Nephron progenitor cell (in vitro differentiated cells): ENCODE measurements at regions not wholly inside any gene's neighbourhood (a gene's known extent, or its start where the extent isn't known, plus 50 kb on each side); places are given as distances from the start of the nearest gene placed in this dataset.
A peak's percentile ranks its signal among the peaks of the same experiment; 100 is the strongest.

ENCODE experiments used
- DNase-seq: peaks from one replicate; pipeline ENCODE4 v3.0.0; 2021
- H3K27ac Mint-ChIP-seq: 2 replicates; pipeline ENCODE4 v1.8.0; 2021; ENCODE audit warnings: mild to moderate bottlenecking, moderate library complexity, mixed read lengths
- H3K27me3 Mint-ChIP-seq: 2 replicates; pipeline ENCODE4 v1.8.0; 2021; ENCODE audit warnings: mild to moderate bottlenecking, low read depth, mixed read lengths; ENCODE audit not compliant: poor library complexity
- H3K36me3 Mint-ChIP-seq: 2 replicates; pipeline ENCODE4 v1.8.0; 2021; ENCODE audit warnings: low read depth, mixed read lengths
- H3K4me1 Mint-ChIP-seq: 2 replicates; pipeline ENCODE4 v1.8.0; 2021; ENCODE audit warnings: mixed read lengths
- H3K4me3 Mint-ChIP-seq: 2 replicates; pipeline ENCODE4 v1.8.0; 2021; ENCODE audit warnings: mild to moderate bottlenecking, moderate library complexity, mixed read lengths
- H3K9me3 Mint-ChIP-seq: 2 replicates; pipeline ENCODE4 v1.8.0; 2021; ENCODE audit warnings: mild to moderate bottlenecking, moderate library complexity, mixed read lengths
- TF ChIP-seq, protein P1 (sequence below): fragments of 200-600 bp; sonication (generic); IDR thresholded peaks from 2 replicates; pipeline ENCODE4 v1.5.0; 2021; ENCODE audit warnings: antibody characterized with exemption

DNA sequence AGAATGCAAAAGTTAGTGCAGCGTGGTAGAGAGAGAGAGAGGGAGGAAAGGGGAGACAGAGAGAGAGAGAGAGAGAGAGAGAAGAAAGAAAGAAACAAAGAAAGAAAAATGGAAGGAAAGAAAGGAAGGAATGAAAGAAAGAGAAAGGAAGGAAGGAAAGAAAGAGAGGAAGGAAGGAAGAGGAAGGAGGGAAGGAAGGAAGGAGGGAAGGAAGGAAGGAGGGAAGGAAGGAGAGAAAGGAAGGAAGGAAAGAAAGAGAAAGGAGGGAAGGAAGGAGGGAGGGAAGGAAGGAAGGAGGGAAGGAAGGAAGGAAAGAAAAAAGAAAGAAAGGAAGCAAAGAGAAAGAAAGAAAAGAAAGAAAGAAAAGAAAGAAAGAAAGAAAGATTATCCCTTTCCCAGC is 209.8 kb upstream of the MYO3A start:
- no peak overlapping the region for H3K27ac Mint-ChIP-seq
- H3K4me1 Mint-ChIP-seq, result no peaks in the 10 kb centered on the region

DNA sequence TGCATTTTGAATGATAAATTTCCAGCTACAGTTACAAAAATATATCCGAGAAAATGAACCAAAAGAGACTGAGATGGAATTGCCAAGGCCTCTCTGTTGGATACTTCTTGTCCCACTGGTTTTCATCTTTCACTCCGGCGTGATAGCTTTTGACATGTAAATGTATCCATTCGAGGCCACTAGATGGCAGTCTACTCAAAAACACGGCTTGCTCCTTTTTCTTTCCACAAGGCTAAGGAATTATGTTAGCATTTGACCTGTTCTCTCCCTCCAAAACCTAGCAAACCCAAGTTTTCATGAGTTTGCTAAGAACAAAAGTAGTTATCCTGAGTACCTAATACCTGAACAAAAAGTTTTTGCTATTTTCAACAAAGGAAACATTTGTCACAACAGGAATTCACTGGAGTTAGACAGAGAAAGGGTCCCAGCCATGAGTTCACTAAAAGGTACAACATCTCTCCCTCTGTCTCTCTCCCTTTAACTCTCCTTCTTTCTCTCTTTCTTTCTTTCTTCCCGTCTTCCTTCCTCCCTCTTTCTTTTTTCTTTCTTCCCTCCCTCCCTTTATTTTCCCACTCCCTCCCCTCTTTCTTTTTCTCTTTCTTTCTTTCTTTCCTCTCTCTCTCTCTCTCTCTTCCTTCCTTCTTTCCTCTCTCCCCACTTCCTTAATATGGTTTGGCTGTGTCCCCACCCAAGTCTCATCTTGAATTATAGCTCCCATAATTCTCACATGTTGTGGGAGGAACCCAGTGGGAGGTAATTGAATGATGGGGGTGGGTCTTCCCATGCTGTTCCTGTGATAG is 207.9 kb upstream of the MYO3A start:
- Mint-ChIP-seq H3K27me3 (no peaks in the 10 kb centered on the region), H3K4me1 (no peaks in the 10 kb centered on the region), H3K9me3 (no peaks in the 10 kb centered on the region), H3K4me3 (no peak overlapping the region), H3K36me3 (no peaks in the 10 kb centered on the region), H3K27ac (no peak overlapping the region)
- peak; percentile 39 for DNase-seq
- TF ChIP-seq, protein P1, sequence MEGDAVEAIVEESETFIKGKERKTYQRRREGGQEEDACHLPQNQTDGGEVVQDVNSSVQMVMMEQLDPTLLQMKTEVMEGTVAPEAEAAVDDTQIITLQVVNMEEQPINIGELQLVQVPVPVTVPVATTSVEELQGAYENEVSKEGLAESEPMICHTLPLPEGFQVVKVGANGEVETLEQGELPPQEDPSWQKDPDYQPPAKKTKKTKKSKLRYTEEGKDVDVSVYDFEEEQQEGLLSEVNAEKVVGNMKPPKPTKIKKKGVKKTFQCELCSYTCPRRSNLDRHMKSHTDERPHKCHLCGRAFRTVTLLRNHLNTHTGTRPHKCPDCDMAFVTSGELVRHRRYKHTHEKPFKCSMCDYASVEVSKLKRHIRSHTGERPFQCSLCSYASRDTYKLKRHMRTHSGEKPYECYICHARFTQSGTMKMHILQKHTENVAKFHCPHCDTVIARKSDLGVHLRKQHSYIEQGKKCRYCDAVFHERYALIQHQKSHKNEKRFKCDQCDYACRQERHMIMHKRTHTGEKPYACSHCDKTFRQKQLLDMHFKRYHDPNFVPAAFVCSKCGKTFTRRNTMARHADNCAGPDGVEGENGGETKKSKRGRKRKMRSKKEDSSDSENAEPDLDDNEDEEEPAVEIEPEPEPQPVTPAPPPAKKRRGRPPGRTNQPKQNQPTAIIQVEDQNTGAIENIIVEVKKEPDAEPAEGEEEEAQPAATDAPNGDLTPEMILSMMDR, result peak; percentile 73

More for the DNA sequence above, 209.8 kb upstream of the MYO3A start:
- Mint-ChIP-seq H3K36me3 (no peaks in the 10 kb centered on the region), H3K9me3 (no peaks in the 10 kb centered on the region), H3K27me3 (no peaks in the 10 kb centered on the region), H3K4me3 (no peak overlapping the region)
- no peak for DNase-seq
- TF ChIP-seq, protein P1, result no peak

DNA sequence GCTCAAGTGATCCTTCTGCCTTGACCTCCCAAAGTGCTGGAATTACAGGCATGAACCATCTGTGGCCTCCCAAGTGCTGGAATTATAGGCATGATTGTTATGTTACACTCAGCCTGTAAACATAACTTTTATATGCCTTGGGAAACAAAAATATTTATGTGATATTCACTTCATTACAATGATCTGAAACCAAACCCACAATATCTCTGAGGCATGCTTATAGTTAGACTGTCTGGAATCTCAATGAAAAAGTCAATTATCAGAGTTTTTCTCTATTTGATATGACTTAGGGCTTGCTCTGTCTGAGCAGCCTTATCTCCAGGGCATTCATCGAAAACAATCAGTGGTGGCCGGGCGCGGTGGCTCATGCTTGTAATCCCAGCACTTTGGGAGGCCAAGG is 195.3 kb upstream of the MYO3A start:
- Mint-ChIP-seq H3K27me3 (peaks cover 12% of the 10 kb centered on the region), H3K4me1 (no peaks in the 10 kb centered on the region), H3K9me3 (peaks cover 5% of the 10 kb centered on the region), H3K36me3 (no peaks in the 10 kb centered on the region), H3K27ac (no peak overlapping the region), H3K4me3 (no peak overlapping the region)
- no peak for DNase-seq
- TF ChIP-seq, protein P1, result no peak

DNA sequence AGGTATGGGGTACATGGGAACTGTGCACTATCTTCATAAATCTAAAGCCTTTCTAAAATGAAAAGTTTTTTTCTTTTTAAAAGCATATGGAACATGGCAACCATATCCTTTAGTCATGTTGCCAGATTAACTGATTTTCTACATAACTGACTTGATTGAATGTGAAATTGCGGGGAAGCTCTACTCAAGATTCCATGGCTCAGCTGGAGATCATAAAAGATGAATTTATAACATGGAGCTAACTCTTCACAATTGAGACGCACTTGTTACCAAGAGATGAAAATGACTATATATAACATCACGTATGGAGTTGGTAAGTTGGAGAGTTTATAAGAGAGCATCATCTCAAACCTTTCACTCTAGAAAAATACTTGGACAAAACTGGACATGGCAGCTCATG is 190.2 kb upstream of the MYO3A start:
- Mint-ChIP-seq H3K36me3 (no peaks in the 10 kb centered on the region), H3K27ac (no peak overlapping the region), H3K4me1 (peaks cover 6% of the 10 kb centered on the region), H3K9me3 (no peaks in the 10 kb centered on the region), H3K27me3 (peaks cover 9% of the 10 kb centered on the region), H3K4me3 (no peak overlapping the region)
- TF ChIP-seq, protein P1, result no peak
- no peak for DNase-seq

DNA sequence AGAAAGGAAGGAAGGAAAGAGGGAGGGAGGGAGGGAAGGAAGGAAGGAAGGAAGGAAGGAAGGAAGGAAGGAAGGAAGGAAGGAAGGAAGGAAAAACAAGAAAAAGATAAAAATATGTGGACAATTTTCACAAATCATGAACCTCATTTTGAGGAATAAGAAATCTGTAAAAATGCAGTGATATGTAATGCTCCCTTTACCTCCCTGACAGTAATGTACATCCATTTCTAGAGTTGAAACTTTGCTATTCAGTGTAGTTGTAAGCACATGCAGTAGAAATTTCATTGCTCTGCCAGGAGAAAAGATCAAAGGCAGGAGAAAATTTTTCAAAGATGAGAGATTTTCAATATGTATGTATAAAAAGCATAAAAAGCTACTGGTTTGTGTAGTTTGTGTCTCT is 189.5 kb upstream of the MYO3A start:
- H3K4me1 Mint-ChIP-seq, result peaks cover 6% of the 10 kb centered on the region
- no peak overlapping the region for H3K4me3 Mint-ChIP-seq
- no peaks in the 10 kb centered on the region for H3K9me3 Mint-ChIP-seq
- TF ChIP-seq, protein P1, result no peak
- no peak for DNase-seq
- no peak overlapping the region for H3K27ac Mint-ChIP-seq
- no peaks in the 10 kb centered on the region for H3K36me3 Mint-ChIP-seq
- H3K27me3 Mint-ChIP-seq, result peaks cover 9% of the 10 kb centered on the region

DNA sequence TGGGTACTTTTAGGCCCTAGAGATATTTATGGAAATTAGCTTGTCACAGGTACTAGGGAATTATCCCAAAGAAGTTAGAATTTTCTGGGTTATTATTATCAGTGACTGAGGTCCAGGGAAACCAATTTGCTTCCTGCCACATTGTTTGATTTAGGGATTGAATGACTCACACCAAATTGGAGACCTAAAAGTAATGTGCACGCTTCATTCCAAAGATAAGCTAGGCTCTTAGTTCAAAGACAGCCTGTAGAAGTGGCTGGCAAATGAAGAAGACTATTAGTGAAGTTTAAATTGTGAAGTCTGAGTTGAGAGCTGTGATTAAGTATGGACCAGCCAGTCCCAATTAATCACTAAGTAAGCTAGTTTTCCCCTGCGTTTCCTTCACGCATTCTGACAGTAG is 188.1 kb upstream of the MYO3A start:
- Mint-ChIP-seq H3K36me3 (no peaks in the 10 kb centered on the region), H3K27me3 (peaks cover 13% of the 10 kb centered on the region), H3K4me1 (peaks cover 6% of the 10 kb centered on the region), H3K9me3 (no peaks in the 10 kb centered on the region), H3K27ac (no peak overlapping the region), H3K4me3 (no peak overlapping the region)
- DNase-seq, result no peak
- TF ChIP-seq, protein P1, result no peak
